SH-SY5Y (cell line): ENCODE measurements at regions not wholly inside any gene's neighbourhood (a gene's known extent, or its start where the extent isn't known, plus 50 kb on each side); places are given as distances from the start of the nearest gene placed in this dataset.

Source experiments
- GATA2 ChIP-seq: IDR thresholded peaks from 2 replicates; pipeline ENCODE4 v1.6.1; 2011; ENCODE audit warnings: mild to moderate bottlenecking, low read depth, low read length
- GATA3 ChIP-seq: IDR thresholded peaks from 2 replicates; pipeline ENCODE4 v1.6.1; 2011; ENCODE audit warnings: low read depth, mild to moderate bottlenecking, low read length, moderate library complexity

DNA sequence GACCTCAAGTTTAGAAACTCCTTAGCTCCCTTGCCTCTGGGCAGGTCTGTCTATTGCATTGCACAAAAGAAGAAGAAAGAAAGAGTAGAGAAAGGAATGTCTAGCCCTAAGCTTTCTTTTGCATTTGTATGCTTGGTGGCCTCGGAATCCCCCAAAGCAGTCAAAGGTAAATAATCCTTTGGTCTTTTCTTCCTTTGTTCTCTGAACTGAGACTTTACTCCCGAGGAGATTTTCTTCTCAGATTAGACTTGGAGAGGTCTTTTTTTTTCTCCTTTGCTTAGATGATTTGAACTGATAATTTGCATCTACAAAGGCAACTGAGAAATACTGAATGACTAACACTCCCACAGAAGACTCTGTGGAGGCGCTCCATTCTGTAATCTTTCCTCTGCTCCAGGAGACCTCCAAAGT is 93.2 kb downstream of the AKR1D1 start:
- no peak for TF ChIP-seq GATA3
- TF ChIP-seq GATA2: no peak

DNA sequence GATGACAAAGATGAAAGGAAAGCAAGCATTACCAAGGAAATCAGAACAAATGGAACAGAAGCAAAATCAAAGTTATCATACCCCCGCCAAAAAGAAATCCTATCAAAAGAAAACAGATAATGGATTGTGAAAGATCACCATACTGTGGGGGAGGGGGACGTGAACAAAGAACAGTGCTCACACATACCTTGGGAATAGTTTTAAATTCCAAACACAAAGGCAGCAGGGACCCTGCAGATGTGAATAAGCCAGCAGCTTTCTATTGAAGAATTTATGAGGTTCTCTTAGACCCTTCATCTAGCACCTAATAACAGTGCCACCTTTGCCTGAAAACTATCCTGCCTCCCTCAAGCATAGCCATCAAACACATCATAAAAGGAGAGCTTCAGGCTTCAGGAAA is 94.0 kb downstream of the AKR1D1 start:
- TF ChIP-seq GATA3 (no peak), GATA2 (no peak)

DNA sequence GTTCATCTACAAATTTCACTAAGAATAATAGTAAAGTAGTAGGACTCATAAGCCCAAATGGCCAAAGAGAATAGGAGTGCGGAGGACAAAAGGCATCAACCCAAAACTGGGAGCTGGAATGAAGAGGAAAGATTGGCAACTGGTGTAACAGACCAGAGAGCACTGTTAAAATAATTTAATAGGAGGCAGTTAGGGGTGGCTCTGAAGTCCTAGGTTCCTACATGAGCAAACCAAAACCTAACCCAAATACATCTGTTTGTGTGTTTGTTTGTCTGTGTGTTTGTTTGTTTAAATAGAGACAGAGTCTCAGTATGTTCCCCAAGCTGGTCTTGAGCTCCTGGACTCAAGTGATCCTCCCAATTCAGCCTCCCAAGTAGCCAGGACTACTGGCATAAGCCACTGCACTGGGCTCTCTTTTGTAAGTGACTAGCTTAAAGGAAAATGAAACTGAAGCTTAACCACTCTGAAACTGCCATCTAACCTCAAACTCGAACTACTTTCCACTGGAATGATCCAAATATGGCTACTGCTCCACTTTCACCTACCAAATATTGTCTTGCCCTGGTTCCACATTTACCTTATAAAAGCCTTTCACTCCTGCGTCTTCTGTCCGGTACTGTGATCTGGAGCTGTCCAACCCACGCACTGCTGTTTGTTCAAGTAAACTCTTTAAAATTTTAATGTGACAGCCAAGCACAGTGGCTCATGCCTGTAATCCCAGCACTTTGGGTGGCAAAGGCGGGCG is 94.9 kb downstream of the AKR1D1 start:
- TF ChIP-seq GATA2 (no peak), GATA3 (no peak)

DNA sequence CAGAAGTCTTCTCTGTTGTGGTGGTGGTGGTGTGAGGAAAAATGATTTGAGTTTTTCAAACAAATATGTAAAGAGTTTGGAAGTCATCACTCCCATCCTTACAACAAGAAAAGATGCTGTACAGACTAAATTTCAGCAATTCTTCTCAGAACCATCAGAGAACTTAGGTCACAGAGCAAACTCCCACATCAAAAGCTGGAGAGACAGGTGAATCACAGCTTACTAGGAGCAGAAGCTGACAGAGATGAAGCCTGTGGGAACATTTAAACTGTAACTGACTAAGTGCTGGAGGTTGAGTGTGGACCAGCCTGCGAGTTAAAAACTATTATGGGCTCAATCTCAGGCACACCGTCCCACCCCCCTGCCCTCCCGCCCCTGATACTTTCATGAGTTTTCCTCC is 97.3 kb downstream of the AKR1D1 start:
- TF ChIP-seq GATA3: no peak
- no peak for TF ChIP-seq GATA2

DNA sequence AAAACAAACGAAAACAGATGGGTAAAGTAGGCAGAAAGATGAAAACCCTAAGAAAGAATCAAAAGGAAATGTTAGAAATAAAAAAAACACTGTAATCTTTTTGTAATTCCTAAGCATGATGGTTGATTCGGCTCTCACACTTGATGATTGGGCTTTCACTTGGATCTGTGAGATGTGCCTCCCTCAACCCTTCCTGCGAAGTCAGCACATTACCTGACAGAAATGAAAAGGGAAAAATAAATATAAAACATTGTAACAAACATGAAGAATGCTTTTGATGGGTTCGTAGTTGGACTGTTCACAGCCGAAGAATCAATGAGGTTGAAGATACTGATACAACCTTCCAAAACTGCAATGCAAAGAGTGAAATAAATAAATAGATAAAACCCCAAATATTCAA is 99.8 kb downstream of the AKR1D1 start:
- TF ChIP-seq GATA2: no peak
- TF ChIP-seq GATA3: no peak

DNA sequence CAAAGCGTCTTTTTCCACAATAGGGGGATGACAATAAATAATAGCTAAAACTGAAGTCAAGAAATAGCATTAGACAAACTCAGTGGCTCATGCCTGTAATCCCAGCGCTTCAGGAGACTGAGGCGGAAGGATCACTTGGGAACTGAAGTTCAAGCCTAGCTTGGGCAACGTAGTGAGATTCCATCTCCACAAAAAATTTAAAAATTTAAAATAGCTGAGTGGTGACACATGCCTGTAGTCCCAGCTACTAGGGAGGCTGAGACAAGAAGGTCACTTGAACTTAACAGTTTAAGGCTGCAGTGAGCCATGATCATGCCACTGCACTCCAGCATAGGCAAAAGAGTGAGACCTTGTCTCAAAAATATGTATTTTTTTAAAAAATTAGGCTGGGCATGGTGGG is 107.9 kb downstream of the AKR1D1 start:
- no peak for TF ChIP-seq GATA3
- no peak for TF ChIP-seq GATA2

DNA sequence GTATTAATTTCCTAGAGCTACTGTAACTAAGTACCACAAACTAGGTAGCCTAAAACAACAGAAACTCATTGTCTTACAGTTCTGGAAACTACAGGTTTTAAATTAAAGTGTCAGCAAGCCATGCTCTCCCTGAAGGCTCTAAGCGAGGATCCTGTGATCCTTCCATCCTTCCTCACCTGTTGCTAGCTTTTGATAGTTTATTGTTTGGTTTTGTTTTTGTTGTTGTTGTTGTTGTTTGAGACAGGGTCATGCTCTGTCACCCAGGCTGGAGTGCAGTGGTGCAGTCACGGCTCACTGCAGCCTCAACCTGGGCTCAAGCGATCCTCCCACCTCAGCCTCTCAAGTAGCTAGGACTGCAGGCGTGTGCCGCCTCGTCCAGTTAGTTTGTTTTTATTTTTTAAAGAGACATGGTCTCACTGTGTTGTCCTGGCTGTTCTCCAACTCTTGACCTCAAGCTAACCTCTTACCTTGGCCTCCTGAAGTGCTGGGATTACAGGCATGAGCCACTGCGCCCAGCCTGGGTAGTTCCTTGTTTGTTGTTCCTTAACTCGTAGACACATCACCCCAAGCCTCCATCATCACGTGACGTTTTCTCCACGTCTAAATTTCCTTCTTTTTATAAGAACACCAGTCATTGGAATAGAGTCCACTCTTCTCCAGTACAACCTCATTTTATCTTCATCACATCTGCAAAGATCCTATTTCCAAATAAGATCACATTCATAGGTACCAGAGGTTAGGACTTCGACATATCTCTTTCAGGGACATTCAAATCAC is 109.1 kb downstream of the AKR1D1 start:
- TF ChIP-seq GATA3 (no peak), GATA2 (no peak)

DNA sequence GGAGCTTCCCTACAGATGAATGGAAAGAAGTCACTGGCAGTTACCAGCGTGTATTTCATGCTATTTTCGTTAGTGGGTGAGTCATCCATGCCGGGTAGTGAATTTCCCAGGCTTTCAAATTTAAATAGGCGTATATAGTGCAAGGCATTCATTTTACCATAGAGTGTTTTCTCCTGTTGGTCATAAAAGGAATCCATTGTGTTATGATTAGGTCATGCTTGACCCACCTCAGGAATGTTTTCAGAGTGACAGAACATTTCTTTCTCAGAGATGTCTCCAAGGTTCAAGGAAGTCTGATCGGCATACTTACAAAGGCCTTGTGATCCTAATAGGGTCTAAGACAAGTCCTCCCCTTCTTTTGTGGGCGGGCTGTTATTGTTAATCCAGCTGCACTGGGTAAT is 110.7 kb downstream of the AKR1D1 start:
- TF ChIP-seq GATA3: no peak
- no peak for TF ChIP-seq GATA2

DNA sequence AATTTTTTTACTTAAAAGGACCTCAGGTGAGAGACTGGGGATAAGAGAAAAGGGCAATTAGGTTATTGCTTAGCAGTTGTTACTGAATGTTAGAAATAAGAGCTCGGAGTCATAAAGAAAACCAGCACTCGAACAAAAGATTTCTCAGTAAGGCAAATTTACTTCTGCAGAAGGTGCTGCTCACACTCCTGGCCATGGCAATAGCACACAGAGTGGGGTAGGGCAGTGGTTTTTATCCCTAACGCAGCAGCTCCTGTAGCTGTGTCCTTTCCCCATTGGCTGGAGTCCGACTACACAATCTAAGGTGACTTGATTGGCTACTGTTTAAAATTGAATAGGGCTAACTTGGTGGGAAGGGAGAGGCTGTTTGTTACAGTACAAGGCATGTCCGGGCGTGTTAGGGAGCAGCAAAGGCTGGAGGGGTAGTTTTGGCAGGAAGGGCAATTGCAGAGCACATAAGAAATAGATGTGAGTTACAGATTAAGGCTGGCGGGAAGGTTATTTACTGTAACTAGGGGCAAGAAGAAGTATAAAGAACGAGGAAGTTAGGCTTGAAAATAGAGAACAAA is 112.1 kb downstream of the AKR1D1 start:
- TF ChIP-seq GATA2 (no peak), GATA3 (no peak)

DNA sequence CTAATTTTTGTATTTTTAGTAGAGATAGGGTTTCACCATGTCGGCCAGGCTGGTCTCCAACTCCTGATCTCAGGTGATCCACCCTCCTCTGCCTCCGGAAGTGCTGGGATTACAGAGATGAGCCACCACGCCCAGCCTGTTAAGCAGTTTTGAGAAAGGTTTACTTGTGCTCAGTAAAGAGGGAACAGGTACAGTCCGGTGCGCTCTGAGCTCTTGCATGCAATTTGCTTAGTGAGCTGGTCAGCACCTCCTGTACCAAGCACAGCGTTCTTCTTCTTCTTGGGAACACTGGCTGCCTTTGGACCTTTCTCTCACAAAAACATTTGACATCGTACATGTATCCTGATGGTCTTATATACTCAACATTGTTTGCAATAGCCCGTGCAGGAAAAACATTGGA is 118.3 kb downstream of the AKR1D1 start:
- TF ChIP-seq GATA2 (no peak), GATA3 (no peak)

DNA sequence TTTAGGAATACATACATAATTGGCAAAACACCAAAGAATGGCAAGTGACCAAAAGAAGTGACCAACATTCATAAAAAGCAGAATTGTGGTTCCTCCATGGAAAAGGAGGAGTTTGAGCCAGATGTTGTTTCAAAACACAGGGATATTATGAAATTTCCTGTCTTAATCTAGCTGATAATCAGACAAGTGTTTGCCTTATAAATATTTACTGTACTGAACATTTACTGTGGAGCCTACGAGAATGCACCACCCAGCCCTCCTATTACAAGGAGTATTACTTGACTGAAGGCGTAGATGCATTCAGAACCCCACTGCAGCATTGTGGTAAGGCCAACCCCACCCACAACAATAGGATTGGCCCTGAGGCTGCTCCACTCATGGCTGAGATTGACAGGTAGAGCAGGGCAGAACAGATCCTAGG is 118.9 kb downstream of the AKR1D1 start:
- TF ChIP-seq GATA2 (no peak), GATA3 (no peak)

DNA sequence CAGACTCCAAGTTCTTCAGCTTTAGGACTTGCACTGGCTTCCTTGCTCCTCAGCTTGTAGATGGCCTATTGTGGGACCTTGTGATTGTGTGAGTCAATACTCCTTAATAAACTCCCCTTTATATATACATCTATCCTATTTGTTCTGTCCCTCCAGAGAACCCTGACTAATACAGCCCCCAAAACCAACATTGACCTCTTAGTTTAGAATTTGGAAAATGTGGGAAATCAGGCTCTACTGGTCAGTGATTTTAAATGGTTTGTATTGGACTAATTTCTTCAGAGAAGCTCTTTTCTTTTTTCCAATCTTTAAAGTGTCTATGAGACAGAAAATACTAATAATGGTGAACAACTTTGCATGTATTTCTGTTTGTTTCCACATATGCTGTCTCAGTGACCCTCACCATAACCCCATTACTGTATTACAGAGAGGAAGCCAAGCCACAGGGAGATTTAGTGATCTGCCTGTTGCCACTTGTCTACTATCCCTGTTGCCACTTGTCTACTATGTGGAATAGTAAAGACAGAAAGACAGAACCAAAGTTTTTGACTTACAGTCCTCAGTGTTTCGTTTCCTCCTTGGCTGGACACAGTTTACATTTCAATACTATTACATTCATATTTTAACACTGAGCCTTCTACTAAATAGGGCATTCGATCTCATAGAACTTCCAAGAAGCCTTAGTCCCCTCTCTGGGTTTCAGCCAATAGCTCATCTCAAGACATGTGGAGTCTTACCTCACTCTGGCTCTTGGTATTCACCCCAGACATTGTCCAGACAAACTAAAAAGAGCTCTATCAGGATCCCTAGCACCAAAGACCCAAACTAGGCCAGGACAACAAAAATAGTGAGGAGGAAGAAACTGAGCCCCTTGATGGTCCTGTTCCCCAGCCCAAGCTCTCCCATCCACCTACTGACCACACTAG is 121.0 kb downstream of the AKR1D1 start:
- TF ChIP-seq GATA2 (no peak), GATA3 (no peak)

DNA sequence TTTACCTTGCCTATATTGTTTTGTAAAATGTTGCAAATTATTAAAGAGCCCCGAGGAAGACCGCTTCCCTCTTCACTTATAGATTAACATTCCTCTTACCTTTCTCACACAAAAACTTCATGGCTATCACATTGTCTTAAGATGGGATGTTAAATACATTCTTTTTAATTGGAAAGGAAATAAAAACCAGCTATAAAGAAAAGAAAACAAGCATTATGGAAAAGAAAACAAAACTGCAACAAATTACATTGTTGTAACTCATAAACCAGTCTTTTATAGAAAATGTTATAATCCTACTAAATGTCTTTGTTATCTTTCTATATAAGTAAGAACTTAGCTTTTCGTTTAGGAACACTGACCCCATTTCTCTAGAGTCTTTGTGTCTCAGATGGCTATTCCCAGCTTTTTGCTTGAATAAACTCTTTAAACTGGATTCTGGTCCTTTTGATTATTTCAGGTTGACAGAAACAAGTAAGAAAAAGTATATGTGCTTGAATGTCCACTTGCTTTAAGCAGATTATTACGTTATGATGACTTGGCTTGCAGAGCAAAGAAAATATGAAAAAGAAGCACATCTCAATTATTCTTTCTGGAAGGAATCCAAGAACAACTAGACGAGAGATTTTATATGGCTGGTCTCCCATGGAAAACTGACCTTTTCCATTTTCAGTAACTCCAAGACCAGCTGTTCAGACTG is 128.2 kb downstream of the AKR1D1 start:
- TF ChIP-seq GATA2: no peak
- TF ChIP-seq GATA3: no peak

DNA sequence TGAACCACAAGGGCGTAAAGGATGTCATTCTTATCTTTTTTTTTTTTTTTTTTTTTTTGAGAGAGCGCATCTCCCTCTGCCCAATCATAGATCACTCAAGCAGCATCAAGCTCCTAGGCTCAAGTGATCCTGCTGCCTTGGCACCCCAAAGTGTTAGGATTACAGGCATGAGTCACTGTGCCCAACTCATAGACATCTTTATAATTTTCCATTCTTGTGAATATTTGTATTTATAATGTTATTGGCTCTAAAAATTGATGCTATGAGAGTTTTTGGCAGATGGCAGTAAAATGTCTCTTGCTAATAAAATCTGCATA is 128.7 kb downstream of the AKR1D1 start:
- TF ChIP-seq GATA3: no peak
- no peak for TF ChIP-seq GATA2
